CD4-positive, CD25-positive, alpha-beta regulatory T cell (primary cell): ENCODE measurements at regions not wholly inside any gene's neighbourhood (a gene's known extent, or its start where the extent isn't known, plus 50 kb on each side); places are given as distances from the start of the nearest gene placed in this dataset.

ENCODE experiments used
- ATAC-seq, 2 donors: fragments of 150-1000 bp; cut with Tn5 transposase; one replicate each; pipeline ENCODE4 v1.10.0; 2021; ENCODE audit warnings: low read depth in 2 of 2, moderate number of reproducible peaks in 2 of 2, moderate library complexity in 1 of 2
- DNase-seq, 3 donors: peaks; one replicate each; pipeline versions ENCODE4 v3.0.0 to v3.0.0-alpha.2; 2012 to 2022; ENCODE audit warnings: mixed read lengths in 1 of 3
- H3K27ac ChIP-seq: one replicate; pipeline ENCODE4 v1.7.0; 2013; ENCODE audit warnings: mild to moderate bottlenecking, low read length; ENCODE audit not compliant: insufficient read depth, poor library complexity, severe bottlenecking
- H3K27me3 ChIP-seq: one replicate; pipeline ENCODE4 v1.7.0; 2013; ENCODE audit warnings: low read length; ENCODE audit not compliant: control insufficient read depth, insufficient read depth
- H3K36me3 ChIP-seq: one replicate; pipeline ENCODE4 v1.7.0; 2013; ENCODE audit warnings: mild to moderate bottlenecking, low read length, moderate library complexity; ENCODE audit not compliant: control insufficient read depth, insufficient read depth
- H3K4me1 ChIP-seq: 2 replicates; pipeline ENCODE4 v1.7.0; 2013; ENCODE audit warnings: mild to moderate bottlenecking, low read length; ENCODE audit not compliant: insufficient read depth, control insufficient read depth, poor library complexity, severe bottlenecking
- H3K4me3 ChIP-seq: one replicate; pipeline ENCODE4 v1.7.0; 2013; ENCODE audit warnings: low read depth, mild to moderate bottlenecking, low read length, moderate library complexity
- H3K9me3 ChIP-seq, 2 experiments: 1 replicate in 1 of 2; 2 replicates in 1 of 2; pipeline ENCODE4 v1.7.0; 2013; ENCODE audit warnings: low read length in 2 of 2, mild to moderate bottlenecking in 1 of 2, moderate library complexity in 1 of 2; ENCODE audit not compliant: control insufficient read depth in 2 of 2
- H3K27ac Mint-ChIP-seq, 3 donors: one replicate each; pipeline ENCODE4 v1.8.0; 2020 to 2022; ENCODE audit warnings: mild to moderate bottlenecking in 3 of 3, mixed read lengths in 3 of 3, moderate library complexity in 2 of 3
- H3K27me3 Mint-ChIP-seq: one replicate; pipeline ENCODE4 v1.8.0; 2022; ENCODE audit warnings: mild to moderate bottlenecking, mixed read lengths
- H3K36me3 Mint-ChIP-seq: one replicate; pipeline ENCODE4 v1.8.0; 2020; ENCODE audit warnings: mixed read lengths
- H3K4me1 Mint-ChIP-seq, 4 donors: one replicate each; pipeline ENCODE4 v1.8.0; 2020 to 2022; ENCODE audit warnings: mixed read lengths in 4 of 4, mild to moderate bottlenecking in 1 of 4
- H3K4me3 Mint-ChIP-seq, 4 donors: one replicate each; pipeline ENCODE4 v1.8.0; 2020 to 2022; ENCODE audit warnings: mild to moderate bottlenecking in 4 of 4, mixed read lengths in 4 of 4, moderate library complexity in 3 of 4
- H3K9me3 Mint-ChIP-seq, 7 donors: one replicate each; pipeline ENCODE4 v1.8.0; 2020 to 2022; ENCODE audit warnings: mixed read lengths in 7 of 7, mild to moderate bottlenecking in 3 of 7, moderate library complexity in 2 of 7

DNA sequence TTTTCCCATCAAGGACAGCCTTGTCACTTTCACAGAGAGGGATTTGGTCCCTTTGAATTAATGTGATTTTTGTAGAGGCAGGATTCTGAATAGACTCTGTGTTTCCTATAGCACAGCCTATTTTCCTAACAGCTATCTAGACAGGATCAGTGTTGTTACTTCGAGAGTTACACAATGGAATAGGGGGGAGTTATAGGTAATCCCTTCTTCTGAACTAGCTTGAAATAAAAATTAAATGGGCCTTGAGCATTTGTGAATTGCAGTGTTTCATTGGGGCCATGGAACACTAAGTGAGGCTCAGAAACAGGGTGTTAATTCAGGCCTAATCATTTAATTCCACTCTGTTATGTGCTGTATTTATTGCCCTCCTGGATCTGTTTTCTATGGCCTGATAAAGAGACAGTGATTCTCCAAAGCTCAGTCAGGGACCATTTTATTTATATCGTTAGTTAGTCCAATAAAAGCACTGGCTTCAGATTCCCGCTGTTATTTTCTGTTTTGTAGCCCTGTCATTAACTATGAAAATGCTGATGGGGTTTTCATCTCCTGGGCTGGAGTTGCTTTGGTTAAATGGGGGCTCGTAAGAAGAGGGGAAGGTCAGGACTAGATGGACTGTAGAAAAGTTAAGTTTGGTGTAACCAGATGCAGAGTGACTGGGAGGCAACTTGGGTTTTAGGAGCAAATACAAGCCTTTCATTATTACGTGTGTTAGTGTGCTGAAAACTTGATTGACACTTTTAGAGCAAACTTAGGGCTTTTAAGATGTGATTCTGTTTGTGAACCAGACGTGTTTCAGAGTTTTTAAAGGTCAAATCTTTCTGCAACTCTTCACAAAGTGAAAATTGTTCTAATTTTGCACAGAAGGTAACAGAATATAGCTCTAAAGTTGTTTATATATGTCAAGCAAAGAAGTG is 461.0 kb upstream of the HNRNPA3 start:
- no peaks in the 10 kb centered on the region for H3K9me3 ChIP-seq
- H3K36me3 ChIP-seq, result no peaks in the 10 kb centered on the region
- H3K36me3 Mint-ChIP-seq, result no peaks in the 10 kb centered on the region
- peaks cover 0 to 3% (median 0%) of the 10 kb centered on the region in 7 donors for H3K9me3 Mint-ChIP-seq
- H3K4me1 Mint-ChIP-seq, result no peaks in the 10 kb centered on the region
- ATAC-seq (no peak), DNase-seq (no peak)
- H3K27me3 Mint-ChIP-seq, result peaks cover 5% of the 10 kb centered on the region
- H3K4me1 ChIP-seq, result no peaks in the 10 kb centered on the region
- H3K27ac ChIP-seq, result no peak overlapping the region
- H3K4me3 Mint-ChIP-seq, result peak overlapping the region in 1 of 4 donors; percentile 88
- no peak overlapping the region for H3K4me3 ChIP-seq
- H3K27ac Mint-ChIP-seq, result no peak overlapping the region
- no peaks in the 10 kb centered on the region for H3K27me3 ChIP-seq

GRCh38 chr2:176752295-176752694 is 460.3 kb upstream of the HNRNPA3 start:
- peaks cover 0 to 3% (median 0%) of the 10 kb centered on the region in 7 donors for H3K9me3 Mint-ChIP-seq
- H3K4me3 ChIP-seq, result no peak overlapping the region
- no peaks in the 10 kb centered on the region for H3K36me3 Mint-ChIP-seq
- no peaks in the 10 kb centered on the region for H3K4me1 Mint-ChIP-seq
- H3K27ac Mint-ChIP-seq, result no peak overlapping the region
- H3K4me3 Mint-ChIP-seq, result no peak overlapping the region
- H3K27me3 ChIP-seq, result no peaks in the 10 kb centered on the region
- H3K9me3 ChIP-seq, result no peaks in the 10 kb centered on the region
- no peak overlapping the region for H3K27ac ChIP-seq
- no peak for DNase-seq
- ATAC-seq, result no peak
- peaks cover 5% of the 10 kb centered on the region for H3K27me3 Mint-ChIP-seq
- H3K4me1 ChIP-seq, result no peaks in the 10 kb centered on the region
- no peaks in the 10 kb centered on the region for H3K36me3 ChIP-seq

DNA sequence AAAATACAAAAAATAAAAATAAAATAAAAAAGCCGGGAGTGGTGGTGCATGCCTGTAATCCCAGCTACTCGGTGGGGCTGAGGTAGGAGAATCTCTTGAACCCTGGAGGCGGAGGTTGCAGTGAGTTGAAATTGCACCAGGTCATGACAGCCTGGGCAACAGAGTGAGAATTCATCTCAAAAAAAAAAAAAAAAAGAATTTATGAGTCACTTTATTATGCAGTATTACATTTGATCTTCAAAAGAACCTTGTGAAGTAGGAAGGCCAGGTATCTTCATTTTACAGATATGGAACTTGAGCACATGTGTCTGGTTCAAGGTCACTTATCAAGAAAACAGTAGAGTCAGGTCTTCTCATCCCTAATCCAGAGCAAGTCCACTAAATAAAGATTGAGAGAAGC is 459.4 kb upstream of the HNRNPA3 start:
- Histone ChIP-seq H3K27ac (no peak overlapping the region), H3K9me3 (no peaks in the 10 kb centered on the region), H3K4me1 (no peaks in the 10 kb centered on the region), H3K4me3 (no peak overlapping the region), H3K36me3 (no peaks in the 10 kb centered on the region), H3K27me3 (no peaks in the 10 kb centered on the region)
- no peak overlapping the region for H3K4me3 Mint-ChIP-seq
- H3K4me1 Mint-ChIP-seq, result no peaks in the 10 kb centered on the region
- peaks cover 5% of the 10 kb centered on the region for H3K27me3 Mint-ChIP-seq
- no peaks in the 10 kb centered on the region for H3K36me3 Mint-ChIP-seq
- DNase-seq (no peak), ATAC-seq (no peak)
- H3K9me3 Mint-ChIP-seq, result peaks cover 0 to 3% (median 0%) of the 10 kb centered on the region in 7 donors
- no peak overlapping the region for H3K27ac Mint-ChIP-seq

GRCh38 chr2:176753752-176754474 is 458.7 kb upstream of the HNRNPA3 start:
- Histone ChIP-seq H3K4me1 (no peaks in the 10 kb centered on the region), H3K9me3 (no peaks in the 10 kb centered on the region), H3K4me3 (no peak overlapping the region), H3K27me3 (no peaks in the 10 kb centered on the region), H3K36me3 (no peaks in the 10 kb centered on the region), H3K27ac (no peak overlapping the region)
- H3K9me3 Mint-ChIP-seq, result peaks cover 0 to 3% (median 0%) of the 10 kb centered on the region in 7 donors
- no peak overlapping the region for H3K4me3 Mint-ChIP-seq
- H3K36me3 Mint-ChIP-seq, result no peaks in the 10 kb centered on the region
- H3K27me3 Mint-ChIP-seq, result peaks cover 5% of the 10 kb centered on the region
- no peak for ATAC-seq
- no peaks in the 10 kb centered on the region for H3K4me1 Mint-ChIP-seq
- H3K27ac Mint-ChIP-seq, result no peak overlapping the region
- no peak for DNase-seq

DNA sequence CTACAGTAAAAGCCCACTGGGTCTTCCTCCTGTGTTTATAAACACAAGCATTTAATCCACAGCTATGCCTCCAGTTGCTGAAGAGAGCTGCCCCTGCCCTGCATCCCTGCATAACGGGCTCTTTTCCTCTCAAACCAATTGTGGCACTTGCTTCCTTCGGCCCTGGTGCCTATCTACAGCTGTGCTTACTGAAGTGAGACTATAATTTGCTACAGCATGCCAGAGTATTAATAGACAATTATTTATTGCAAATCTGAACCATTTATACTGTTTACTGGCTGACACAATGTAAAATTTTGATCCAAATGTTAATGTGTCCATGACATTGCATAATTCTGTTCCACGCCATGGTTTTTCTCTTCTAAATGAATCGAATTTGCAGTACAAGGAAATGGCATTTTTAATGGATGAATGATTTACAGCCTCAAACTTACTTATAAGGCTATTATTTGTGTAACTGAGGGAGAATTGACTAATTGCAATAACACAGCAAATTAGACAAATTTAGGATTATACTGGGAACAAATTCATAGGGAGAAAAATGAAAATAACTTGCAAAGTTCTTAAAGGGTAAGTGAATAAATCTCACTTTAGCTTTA is 457.0 kb upstream of the HNRNPA3 start:
- H3K4me1 Mint-ChIP-seq, result no peaks in the 10 kb centered on the region
- DNase-seq (no peak), ATAC-seq (no peak)
- no peaks in the 10 kb centered on the region for H3K36me3 Mint-ChIP-seq
- H3K36me3 ChIP-seq, result no peaks in the 10 kb centered on the region
- no peak overlapping the region for H3K27ac Mint-ChIP-seq
- no peak overlapping the region for H3K4me3 Mint-ChIP-seq
- no peak overlapping the region for H3K27ac ChIP-seq
- H3K9me3 Mint-ChIP-seq, result peaks cover 0 to 3% (median 0%) of the 10 kb centered on the region in 7 donors
- H3K4me3 ChIP-seq, result no peak overlapping the region
- no peaks in the 10 kb centered on the region for H3K27me3 ChIP-seq
- H3K27me3 Mint-ChIP-seq, result peaks cover 7% of the 10 kb centered on the region
- H3K4me1 ChIP-seq, result no peaks in the 10 kb centered on the region
- no peaks in the 10 kb centered on the region for H3K9me3 ChIP-seq

DNA sequence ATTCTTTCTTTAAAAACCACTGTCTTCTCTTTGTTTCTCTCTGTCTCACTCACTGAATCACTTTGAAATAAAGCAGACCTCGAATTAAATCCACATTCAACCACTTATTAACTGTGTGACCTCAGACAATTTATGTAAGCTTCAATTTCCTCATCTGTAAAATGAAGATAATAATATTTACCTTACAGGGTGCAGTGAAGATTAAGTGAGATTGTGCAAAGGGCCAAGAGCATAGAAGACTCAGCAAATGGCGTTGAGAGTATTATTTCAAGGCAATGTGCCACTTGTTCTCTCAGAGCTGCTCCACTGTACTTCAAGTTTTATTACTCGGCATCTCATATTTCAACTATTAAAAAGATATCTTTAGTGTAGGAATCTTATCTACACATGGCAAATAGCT is 454.2 kb upstream of the HNRNPA3 start:
- no peaks in the 10 kb centered on the region for H3K36me3 Mint-ChIP-seq
- Histone ChIP-seq H3K9me3 (no peaks in the 10 kb centered on the region), H3K27me3 (no peaks in the 10 kb centered on the region), H3K4me3 (no peak overlapping the region), H3K36me3 (no peaks in the 10 kb centered on the region), H3K27ac (no peak overlapping the region), H3K4me1 (no peaks in the 10 kb centered on the region)
- no peak overlapping the region for H3K27ac Mint-ChIP-seq
- no peak overlapping the region for H3K4me3 Mint-ChIP-seq
- no peaks in the 10 kb centered on the region for H3K4me1 Mint-ChIP-seq
- no peaks in the 10 kb centered on the region for H3K9me3 Mint-ChIP-seq
- ATAC-seq (no peak), DNase-seq (no peak)
- peaks cover 23% of the 10 kb centered on the region for H3K27me3 Mint-ChIP-seq

- H3K4me3 ChIP-seq, result no peak overlapping the region
- H3K4me1 ChIP-seq, result no peaks in the 10 kb centered on the region
- DNase-seq, result no peak
- no peak overlapping the region for H3K4me3 Mint-ChIP-seq
- H3K27me3 Mint-ChIP-seq, result peaks cover 23% of the 10 kb centered on the region
- H3K27me3 ChIP-seq, result no peaks in the 10 kb centered on the region
- no peaks in the 10 kb centered on the region for H3K4me1 Mint-ChIP-seq
- H3K27ac ChIP-seq, result no peak overlapping the region
- no peaks in the 10 kb centered on the region for H3K36me3 ChIP-seq
- H3K9me3 ChIP-seq, result no peaks in the 10 kb centered on the region
- no peaks in the 10 kb centered on the region for H3K9me3 Mint-ChIP-seq
- no peak for ATAC-seq
- H3K27ac Mint-ChIP-seq, result no peak overlapping the region
- no peaks in the 10 kb centered on the region for H3K36me3 Mint-ChIP-seq
These were observed 452.2 kb upstream of the HNRNPA3 start for GRCh38 chr2:176760439-176760838.
